NCI-H774 (cell line): ENCODE measurements at regions not wholly inside any gene's neighbourhood (a gene's known extent, or its start where the extent isn't known, plus 50 kb on each side); places are given as distances from the start of the nearest gene placed in this dataset.
"Not testable (repeated sequence)": the region's sequence is repeated elsewhere in the genome, so short reads cannot be mapped to it uniquely, and the experiment has no call there.

Experiments used
- DNase-seq: peaks from one replicate; lab custom pipeline; 2025; lab: John Stamatoyannopoulos, UW

GRCh38 chr16:29218649-29219048, 187.9 kb downstream of the NPIPB11 start:
- DNase-seq, result not testable (repeated sequence)

- DNase-seq, result not testable (repeated sequence)
These were observed 188.3 kb downstream of the NPIPB11 start for GRCh38 chr16:29218171-29218570.

GRCh38 chr16:29217752-29218126, 188.8 kb downstream of the NPIPB11 start:
- not testable (repeated sequence) for DNase-seq

GRCh38 chr16:29217104-29217751, 189.3 kb downstream of the NPIPB11 start:
- DNase-seq, result not testable (repeated sequence)

GRCh38 chr16:29213770-29214169, 192.7 kb downstream of the NPIPB11 start:
- not testable (repeated sequence) for DNase-seq

- not testable (repeated sequence) for DNase-seq
These were observed 193.3 kb downstream of the NPIPB11 start for GRCh38 chr16:29213251-29213650.

- DNase-seq, result not testable (repeated sequence)
These were observed 194.2 kb downstream of the NPIPB11 start for GRCh38 chr16:29212084-29213027.

GRCh38 chr16:29211456-29211855, 195.1 kb downstream of the NPIPB11 start:
- not testable (repeated sequence) for DNase-seq

- DNase-seq, result not testable (repeated sequence)
These were observed 196.0 kb downstream of the NPIPB11 start for GRCh38 chr16:29210299-29211150.

- DNase-seq, result not testable (repeated sequence)
These were observed 200.4 kb downstream of the NPIPB11 start for GRCh38 chr16:29206120-29206519.

- DNase-seq, result not testable (repeated sequence)
These were observed 201.4 kb downstream of the NPIPB11 start for GRCh38 chr16:29205151-29205550.

GRCh38 chr16:29204806-29205135, 201.7 kb downstream of the NPIPB11 start:
- DNase-seq, result no peak

- not testable (repeated sequence) for DNase-seq
These were observed 202.3 kb downstream of the NPIPB11 start for GRCh38 chr16:29203933-29204805.

GRCh38 chr16:29203046-29203932, 203.2 kb downstream of the NPIPB11 start:
- DNase-seq, result not testable (repeated sequence)

GRCh38 chr16:29202642-29203041, 203.9 kb downstream of the NPIPB11 start:
- peak; percentile 84 for DNase-seq

- not testable (repeated sequence) for DNase-seq
These were observed 204.4 kb downstream of the NPIPB11 start for GRCh38 chr16:29202025-29202632.

- DNase-seq, result not testable (repeated sequence)
These were observed 205.1 kb downstream of the NPIPB11 start for GRCh38 chr16:29201296-29202024.

GRCh38 chr16:29200681-29201080, 205.8 kb downstream of the NPIPB11 start:
- not testable (repeated sequence) for DNase-seq

- not testable (repeated sequence) for DNase-seq
These were observed 206.3 kb downstream of the NPIPB11 start for GRCh38 chr16:29200135-29200601.
